LNCAP (cell line): ENCODE measurements at regions not wholly inside any gene's neighbourhood (a gene's known extent, or its start where the extent isn't known, plus 50 kb on each side); places are given as distances from the start of the nearest gene placed in this dataset.

Source experiments
- CTCF ChIP-seq: fragments of 450-650 bp; IDR thresholded peaks from 2 replicates; pipeline ENCODE4 v1.5.1; 2017; ENCODE audit warnings: mild to moderate bottlenecking

GRCh38 chr20:11689262-11689661, 228.4 kb upstream of the BTBD3 start:
- TF ChIP-seq CTCF = no peak

- no peak for TF ChIP-seq CTCF
Measured at GRCh38 chr20:11691766-11692165, 225.9 kb upstream of the BTBD3 start.

- TF ChIP-seq CTCF = no peak
Measured at GRCh38 chr20:11692567-11692966, 225.1 kb upstream of the BTBD3 start.

- no peak for TF ChIP-seq CTCF
Measured at GRCh38 chr20:11694467-11694866, 223.2 kb upstream of the BTBD3 start.

- no peak for TF ChIP-seq CTCF
Measured at GRCh38 chr20:11697055-11697454, 220.6 kb upstream of the BTBD3 start.

- TF ChIP-seq CTCF = no peak
Measured at GRCh38 chr20:11697646-11698045, 220.0 kb upstream of the BTBD3 start.

GRCh38 chr20:11698124-11698523, 219.6 kb upstream of the BTBD3 start:
- no peak for TF ChIP-seq CTCF

- no peak for TF ChIP-seq CTCF
Measured at GRCh38 chr20:11700831-11701230, 216.9 kb upstream of the BTBD3 start.
